AG09309 (cell line): ENCODE measurements at regions not wholly inside any gene's neighbourhood (a gene's known extent, or its start where the extent isn't known, plus 50 kb on each side); places are given as distances from the start of the nearest gene placed in this dataset.
"Not testable (repeated sequence)": the region's sequence is repeated elsewhere in the genome, so short reads cannot be mapped to it uniquely, and the experiment has no call there.

Source experiments
- DNase-seq: peaks from one replicate; pipeline ENCODE4 v3.0.0-alpha.2; 2010; ENCODE audit warnings: low read depth
- H3K4me3 ChIP-seq: 2 replicates; pipeline ENCODE4 v1.5.1; 2011; ENCODE audit warnings: mild to moderate bottlenecking, low read depth, low read length, moderate library complexity; ENCODE audit not compliant: control insufficient read depth
- CTCF ChIP-seq: IDR thresholded peaks from 2 replicates; pipeline ENCODE4 v1.5.1; 2011; ENCODE audit warnings: mild to moderate bottlenecking, low read depth, low read length, inconsistent platforms; ENCODE audit not compliant: insufficient read depth, control insufficient read depth; ENCODE audit errors: missing control alignments

GRCh38 chr2:7094231-7094741, 177.1 kb downstream of the RNF144A start:
- DNase-seq = no peak
- no peak for TF ChIP-seq CTCF
- H3K4me3 ChIP-seq = no peak overlapping the region

- no peak overlapping the region for H3K4me3 ChIP-seq
- no peak for DNase-seq
Measured at GRCh38 chr2:7096726-7097352, 179.6 kb downstream of the RNF144A start.

GRCh38 chr2:7097353-7097895, 180.2 kb downstream of the RNF144A start:
- DNase-seq = no peak
- peak; percentile 97 for TF ChIP-seq CTCF
- H3K4me3 ChIP-seq = no peak overlapping the region

More at GRCh38 chr2:7096726-7097352, 179.6 kb downstream of the RNF144A start:
- no peak for TF ChIP-seq CTCF

GRCh38 chr2:7098816-7099215, 181.6 kb downstream of the RNF144A start:
- DNase-seq = no peak

GRCh38 chr2:7099687-7100086, 182.5 kb downstream of the RNF144A start:
- not testable (repeated sequence) for H3K4me3 ChIP-seq, DNase-seq

More at GRCh38 chr2:7098816-7099215, 181.6 kb downstream of the RNF144A start:
- no peak overlapping the region for H3K4me3 ChIP-seq
- TF ChIP-seq CTCF = no peak

GRCh38 chr2:7102826-7103225, 185.6 kb downstream of the RNF144A start:
- no peak for TF ChIP-seq CTCF
- DNase-seq = no peak

GRCh38 chr2:7108792-7109532, 191.8 kb downstream of the RNF144A start:
- no peak for TF ChIP-seq CTCF
- no peak for DNase-seq
- no peak overlapping the region for H3K4me3 ChIP-seq

More at GRCh38 chr2:7102826-7103225, 185.6 kb downstream of the RNF144A start:
- H3K4me3 ChIP-seq = no peak overlapping the region
